AG04450 (cell line): ENCODE measurements at regions not wholly inside any gene's neighbourhood (a gene's known extent, or its start where the extent isn't known, plus 50 kb on each side); places are given as distances from the start of the nearest gene placed in this dataset.

Source experiments
- CTCF ChIA-PET: fragments of 300-600, 350-600 bp; formaldehyde crosslinking; extraction: SDS; loops from one replicate; lab custom pipeline; 2022; ENCODE audit warnings: antibody characterized with exemption, inconsistent platforms; lab: Charles Lee
- POLR2A ChIA-PET: fragments of 350-600 bp; formaldehyde crosslinking; extraction: SDS; loops from one replicate; lab custom pipeline; 2021; ENCODE audit warnings: antibody characterized with exemption, inconsistent platforms; lab: Yijun Ruan, JAX
- DNase-seq: peaks from one replicate; pipeline ENCODE4 v3.0.0-alpha.2; 2011; ENCODE audit warnings: low read depth, low spot score
- H3K27ac ChIP-seq: one replicate; pipeline ENCODE4 v1.5.1; 2012; ENCODE audit warnings: low read depth, low read length, control low read depth
- H3K27me3 ChIP-seq: one replicate; pipeline ENCODE4 v1.6.0; 2012; ENCODE audit warnings: low read length; ENCODE audit not compliant: control insufficient read depth, insufficient read depth
- H3K4me3 ChIP-seq: 2 replicates; pipeline ENCODE4 v1.5.1; 2011; ENCODE audit warnings: mild to moderate bottlenecking, low read depth, low read length, control low read depth
- H3K9me3 ChIP-seq: 2 replicates; pipeline ENCODE4 v1.5.1; 2012; ENCODE audit warnings: low read length; ENCODE audit not compliant: control insufficient read depth, insufficient read depth
- CTCF ChIP-seq: IDR thresholded peaks from 2 replicates; pipeline ENCODE4 v1.5.1; 2011; ENCODE audit warnings: low read depth, low read length, control low read depth, inconsistent platforms

GRCh38 chr3:67292356-67293121, 294.4 kb downstream of the KBTBD8 start:
- no peak overlapping the region for H3K4me3 ChIP-seq
- no peak for DNase-seq
- ChIA-PET CTCF (interaction anchor here (0.9 kb wide), 1 partner anchor 182 kb away, joined by 3 read pairs; no protein-coding TSS in a partner anchor), POLR2A (no interaction called here)
- H3K27me3 ChIP-seq: no peaks in the 10 kb centered on the region
- H3K27ac ChIP-seq: no peak overlapping the region
- no peaks in the 10 kb centered on the region for H3K9me3 ChIP-seq
- no peak for TF ChIP-seq CTCF

DNA sequence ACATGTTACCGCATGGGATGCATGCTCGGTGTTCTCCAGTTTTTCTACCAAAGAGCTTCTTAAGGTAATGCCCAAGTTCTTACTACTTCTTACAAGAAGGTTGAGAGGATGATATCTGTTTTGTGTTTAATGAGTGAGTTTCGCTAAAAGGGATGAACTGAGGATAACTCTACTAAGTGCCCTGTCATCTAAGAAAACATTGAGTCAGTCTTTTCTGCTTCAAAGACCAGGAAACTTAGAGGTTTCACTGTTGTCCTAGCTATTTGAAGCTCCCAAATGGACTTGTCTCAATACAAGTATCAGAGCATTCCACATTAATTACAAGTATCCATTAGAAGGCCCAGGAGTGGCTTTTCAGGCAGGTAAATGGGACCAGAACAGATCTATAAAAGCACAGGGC, 296.2 kb downstream of the KBTBD8 start:
- H3K4me3 ChIP-seq: no peak overlapping the region
- no peak for DNase-seq
- ChIA-PET POLR2A (no interaction called here), CTCF (interaction anchor here (0.5 kb wide), 1 partner anchor 357 kb away, joined by 3 read pairs; no protein-coding TSS in a partner anchor)
- no peaks in the 10 kb centered on the region for H3K27me3 ChIP-seq
- no peak for TF ChIP-seq CTCF
- H3K27ac ChIP-seq: no peak overlapping the region
- no peaks in the 10 kb centered on the region for H3K9me3 ChIP-seq

- Histone ChIP-seq H3K4me3 (no peak overlapping the region), H3K27me3 (no peaks in the 10 kb centered on the region), H3K9me3 (no peaks in the 10 kb centered on the region), H3K27ac (no peak overlapping the region)
- no peak for TF ChIP-seq CTCF
- no peak for DNase-seq
- ChIA-PET POLR2A (no interaction called here), CTCF (interaction anchor here (0.7 kb wide), 1 partner anchor 494 kb away, joined by 3 read pairs; no protein-coding TSS in a partner anchor)
These were observed 298.2 kb downstream of the KBTBD8 start for GRCh38 chr3:67296039-67296892.

DNA sequence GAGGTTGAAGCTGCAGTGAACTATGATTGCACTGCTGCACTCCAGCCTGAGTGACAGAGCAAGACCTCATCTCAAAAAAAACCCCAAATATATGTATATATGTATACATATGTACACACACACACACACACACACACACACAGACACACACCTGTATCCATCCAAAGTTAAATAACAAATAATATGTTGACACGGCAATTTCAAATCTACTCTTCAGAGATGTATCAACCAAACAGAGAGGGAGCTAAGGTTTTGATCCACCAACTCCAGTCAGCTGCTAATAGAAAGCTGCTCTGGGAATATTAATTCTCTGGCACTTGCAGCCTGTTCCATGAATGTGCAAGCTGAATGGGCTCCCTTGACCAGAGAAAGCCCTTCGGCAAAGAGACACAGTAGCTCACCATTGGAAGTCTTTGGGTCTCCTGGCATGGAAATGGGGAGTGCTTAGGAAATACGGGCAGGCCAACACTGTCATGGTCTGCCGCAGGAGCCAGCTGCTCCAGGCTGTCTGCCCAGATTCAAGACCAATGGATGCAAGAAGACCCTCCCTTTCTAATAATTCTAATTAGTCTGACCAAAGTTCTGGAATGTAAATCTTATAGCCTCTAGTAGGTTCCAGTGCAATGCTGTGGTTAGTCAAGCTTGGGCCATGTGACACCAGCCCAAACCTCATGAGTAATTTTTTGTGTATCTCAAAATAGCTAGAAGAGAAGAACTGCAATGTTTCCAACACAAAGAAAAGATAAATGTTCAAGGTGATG, 299.8 kb downstream of the KBTBD8 start:
- no peak for TF ChIP-seq CTCF
- Histone ChIP-seq H3K9me3 (no peaks in the 10 kb centered on the region), H3K27me3 (no peaks in the 10 kb centered on the region), H3K4me3 (no peak overlapping the region), H3K27ac (no peak overlapping the region)
- ChIA-PET CTCF (no interaction called here), POLR2A (no interaction called here)
- no peak for DNase-seq
